NCI-H510A (cell line): ENCODE measurements at regions not wholly inside any gene's neighbourhood (a gene's known extent, or its start where the extent isn't known, plus 50 kb on each side); places are given as distances from the start of the nearest gene placed in this dataset.

ENCODE experiments used
- DNase-seq: peaks from one replicate; lab custom pipeline; 2025; lab: John Stamatoyannopoulos, UW

- DNase-seq, result no peak
These were observed 111.6 kb upstream of the SPACA1 start for GRCh38 chr6:87936065-87936464.

- DNase-seq, result no peak
These were observed 112.4 kb upstream of the SPACA1 start for GRCh38 chr6:87935196-87935595.

- no peak for DNase-seq
These were observed 115.3 kb upstream of the SPACA1 start for GRCh38 chr6:87932361-87932760.

- DNase-seq, result peak; percentile 66
These were observed 117.8 kb upstream of the SPACA1 start for GRCh38 chr6:87929843-87930288.

- DNase-seq, result no peak
These were observed 121.0 kb upstream of the SPACA1 start for GRCh38 chr6:87926687-87927086.

GRCh38 chr6:87926072-87926471 is 121.6 kb upstream of the SPACA1 start:
- DNase-seq, result no peak

- no peak for DNase-seq
These were observed 122.1 kb upstream of the SPACA1 start for GRCh38 chr6:87925373-87926060.

GRCh38 chr6:87923389-87924050 is 124.1 kb upstream of the SPACA1 start:
- DNase-seq, result no peak

GRCh38 chr6:87922947-87923330 is 124.7 kb upstream of the SPACA1 start:
- DNase-seq, result peak; percentile 43

- DNase-seq, result no peak
These were observed 125.3 kb upstream of the SPACA1 start for GRCh38 chr6:87922196-87922946.

- DNase-seq, result no peak
These were observed 126.6 kb upstream of the SPACA1 start for GRCh38 chr6:87921034-87921433.

GRCh38 chr6:87920245-87920644 is 127.4 kb upstream of the SPACA1 start:
- DNase-seq, result no peak

GRCh38 chr6:87919416-87919815 is 128.2 kb upstream of the SPACA1 start:
- DNase-seq, result no peak

- DNase-seq, result no peak
These were observed 128.6 kb upstream of the SPACA1 start for GRCh38 chr6:87919001-87919400.

GRCh38 chr6:87918461-87918941 is 129.1 kb upstream of the SPACA1 start:
- DNase-seq, result no peak

- no peak for DNase-seq
These were observed 129.8 kb upstream of the SPACA1 start for GRCh38 chr6:87917886-87918285.

GRCh38 chr6:87916446-87916845 is 131.2 kb upstream of the SPACA1 start:
- DNase-seq, result no peak

- no peak for DNase-seq
These were observed 132.8 kb upstream of the SPACA1 start for GRCh38 chr6:87914637-87915395.

GRCh38 chr6:87913974-87914373 is 133.7 kb upstream of the SPACA1 start:
- DNase-seq, result no peak

GRCh38 chr6:87912102-87912501 is 135.5 kb upstream of the SPACA1 start:
- no peak for DNase-seq

- no peak for DNase-seq
These were observed 137.8 kb upstream of the SPACA1 start for GRCh38 chr6:87909849-87910248.
